Activated CD8-positive, alpha-beta T cell treated with anti-CD3 and anti-CD28 coated beads for 36 hours (primary cell): ENCODE measurements at regions not wholly inside any gene's neighbourhood (a gene's known extent, or its start where the extent isn't known, plus 50 kb on each side); places are given as distances from the start of the nearest gene placed in this dataset.

Experiments used
- ATAC-seq: fragments of 200-7000 bp; cut with Tn5 transposase; one replicate; pipeline ENCODE4 v1.10.0; 2021; ENCODE audit warnings: mild to moderate bottlenecking, moderate library complexity
- CTCF ChIA-PET: fragments of 350-600 bp; sonication (Branson Sonifier 250); formaldehyde crosslinking; loops from one replicate; lab custom pipeline; 2021; ENCODE audit warnings: antibody characterized with exemption; lab: Charles Lee
- POLR2A ChIA-PET: fragments of 350-600 bp; sonication (Branson Sonifier 250); formaldehyde crosslinking; loops from one replicate; lab custom pipeline; 2021; ENCODE audit warnings: antibody characterized with exemption; lab: Charles Lee
- DNase-seq: peaks from one replicate; pipeline ENCODE4 v3.0.0-alpha.2; 2020
- H3K27ac Mint-ChIP-seq: one replicate; pipeline ENCODE4 v1.8.0; 2021; ENCODE audit warnings: mild to moderate bottlenecking, mixed read lengths
- H3K27me3 Mint-ChIP-seq: one replicate; pipeline ENCODE4 v1.8.0; 2021; ENCODE audit warnings: mixed read lengths
- H3K36me3 Mint-ChIP-seq: one replicate; pipeline ENCODE4 v1.8.0; 2021; ENCODE audit warnings: low read depth, mixed read lengths
- H3K4me1 Mint-ChIP-seq: one replicate; pipeline ENCODE4 v1.8.0; 2021; ENCODE audit warnings: low read depth, mixed read lengths
- H3K4me3 Mint-ChIP-seq: one replicate; pipeline ENCODE4 v1.8.0; 2021; ENCODE audit warnings: mild to moderate bottlenecking, moderate library complexity, mixed read lengths
- H3K9me3 Mint-ChIP-seq: one replicate; pipeline ENCODE4 v1.8.0; 2021; ENCODE audit warnings: mixed read lengths
- intact Hi-C: fragments of 100-400 bp; cut with micrococcal nuclease; formaldehyde crosslinking; loops from one replicate; pipeline ENCODE4 v1.10.0; 2022
- TF ChIP-seq, protein P1 (sequence below): fragments of 200-600 bp; IDR thresholded peaks from one replicate; pipeline ENCODE4 v1.8.0; 2022; ENCODE audit warnings: antibody characterized with exemption, mild to moderate bottlenecking

GRCh38 chr11:45429719-45430118 lies 143.6 kb upstream of the SYT13 start:
- H3K27me3 Mint-ChIP-seq: peaks cover 5% of the 10 kb centered on the region
- H3K9me3 Mint-ChIP-seq: no peaks in the 10 kb centered on the region
- TF ChIP-seq, protein P1, sequence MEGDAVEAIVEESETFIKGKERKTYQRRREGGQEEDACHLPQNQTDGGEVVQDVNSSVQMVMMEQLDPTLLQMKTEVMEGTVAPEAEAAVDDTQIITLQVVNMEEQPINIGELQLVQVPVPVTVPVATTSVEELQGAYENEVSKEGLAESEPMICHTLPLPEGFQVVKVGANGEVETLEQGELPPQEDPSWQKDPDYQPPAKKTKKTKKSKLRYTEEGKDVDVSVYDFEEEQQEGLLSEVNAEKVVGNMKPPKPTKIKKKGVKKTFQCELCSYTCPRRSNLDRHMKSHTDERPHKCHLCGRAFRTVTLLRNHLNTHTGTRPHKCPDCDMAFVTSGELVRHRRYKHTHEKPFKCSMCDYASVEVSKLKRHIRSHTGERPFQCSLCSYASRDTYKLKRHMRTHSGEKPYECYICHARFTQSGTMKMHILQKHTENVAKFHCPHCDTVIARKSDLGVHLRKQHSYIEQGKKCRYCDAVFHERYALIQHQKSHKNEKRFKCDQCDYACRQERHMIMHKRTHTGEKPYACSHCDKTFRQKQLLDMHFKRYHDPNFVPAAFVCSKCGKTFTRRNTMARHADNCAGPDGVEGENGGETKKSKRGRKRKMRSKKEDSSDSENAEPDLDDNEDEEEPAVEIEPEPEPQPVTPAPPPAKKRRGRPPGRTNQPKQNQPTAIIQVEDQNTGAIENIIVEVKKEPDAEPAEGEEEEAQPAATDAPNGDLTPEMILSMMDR: no peak
- ATAC-seq (no peak), DNase-seq (no peak)
- no peak overlapping the region for H3K4me3 Mint-ChIP-seq
- no peak overlapping the region for H3K27ac Mint-ChIP-seq
- H3K36me3 Mint-ChIP-seq: no peaks in the 10 kb centered on the region
- POLR2A ChIA-PET: no interaction called here
- intact Hi-C loops: no loop called here
- no peaks in the 10 kb centered on the region for H3K4me1 Mint-ChIP-seq
- CTCF ChIA-PET: no interaction called here

- no peak overlapping the region for H3K4me3 Mint-ChIP-seq
- POLR2A ChIA-PET: no interaction called here
- CTCF ChIA-PET: no interaction called here
- H3K27ac Mint-ChIP-seq: no peak overlapping the region
- intact Hi-C loops: no loop called here
- H3K4me1 Mint-ChIP-seq: no peaks in the 10 kb centered on the region
- peaks cover 6% of the 10 kb centered on the region for H3K27me3 Mint-ChIP-seq
- TF ChIP-seq, protein P1: no peak
- no peaks in the 10 kb centered on the region for H3K9me3 Mint-ChIP-seq
- no peak for DNase-seq
- ATAC-seq: no peak
- no peaks in the 10 kb centered on the region for H3K36me3 Mint-ChIP-seq
Measured at GRCh38 chr11:45428541-45429230, 142.5 kb upstream of the SYT13 start.

DNA sequence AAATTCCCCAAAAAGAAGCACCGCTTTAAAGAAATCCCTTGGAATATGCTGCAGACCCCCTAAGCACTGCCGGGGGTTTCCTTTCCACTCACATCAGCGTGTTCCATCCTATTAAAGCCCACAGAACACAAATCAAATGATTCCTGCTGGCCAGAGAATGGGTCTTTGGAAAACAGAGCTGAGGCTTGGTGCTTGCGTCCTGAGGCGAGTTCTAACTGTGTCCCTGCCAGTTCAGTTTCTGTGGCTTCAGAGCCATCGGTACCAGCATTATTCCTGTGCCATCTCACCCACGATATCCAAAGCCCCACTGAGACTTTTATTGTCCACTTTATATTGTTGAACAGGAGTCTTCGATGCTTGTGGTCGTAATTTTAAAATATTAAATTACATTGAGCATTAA lies 142.0 kb upstream of the SYT13 start:
- DNase-seq: no peak
- no peak for ATAC-seq
- POLR2A ChIA-PET: no interaction called here
- H3K27ac Mint-ChIP-seq: no peak overlapping the region
- H3K27me3 Mint-ChIP-seq: peaks cover 6% of the 10 kb centered on the region
- TF ChIP-seq, protein P1: no peak
- CTCF ChIA-PET: no interaction called here
- H3K4me1 Mint-ChIP-seq: no peaks in the 10 kb centered on the region
- no peak overlapping the region for H3K4me3 Mint-ChIP-seq
- no peaks in the 10 kb centered on the region for H3K9me3 Mint-ChIP-seq
- no peaks in the 10 kb centered on the region for H3K36me3 Mint-ChIP-seq
- intact Hi-C loops: no loop called here

- Mint-ChIP-seq H3K27ac (no peak overlapping the region), H3K4me1 (no peaks in the 10 kb centered on the region), H3K4me3 (no peak overlapping the region), H3K9me3 (no peaks in the 10 kb centered on the region), H3K27me3 (peaks cover 11% of the 10 kb centered on the region), H3K36me3 (no peaks in the 10 kb centered on the region)
- POLR2A ChIA-PET: no interaction called here
- TF ChIP-seq, protein P1: no peak
- intact Hi-C loops: no loop called here
- ATAC-seq: no peak
- CTCF ChIA-PET: no interaction called here
- DNase-seq: no peak
Measured at GRCh38 chr11:45424411-45425180, 138.5 kb upstream of the SYT13 start.

- Mint-ChIP-seq H3K4me3 (no peak overlapping the region), H3K27ac (no peak overlapping the region), H3K27me3 (peaks cover 11% of the 10 kb centered on the region), H3K36me3 (no peaks in the 10 kb centered on the region), H3K4me1 (no peaks in the 10 kb centered on the region), H3K9me3 (no peaks in the 10 kb centered on the region)
- TF ChIP-seq, protein P1: no peak
- ATAC-seq (no peak), DNase-seq (no peak)
- POLR2A ChIA-PET: no interaction called here
- CTCF ChIA-PET: no interaction called here
- intact Hi-C loops: no loop called here
Measured at GRCh38 chr11:45423475-45424120, 137.5 kb upstream of the SYT13 start.
